IMR-90 (cell line): ENCODE measurements at regions not wholly inside any gene's neighbourhood (a gene's known extent, or its start where the extent isn't known, plus 50 kb on each side); places are given as distances from the start of the nearest gene placed in this dataset.
"Not testable (repeated sequence)": the region's sequence is repeated elsewhere in the genome, so short reads cannot be mapped to it uniquely, and the experiment has no call there.

Source experiments
- ATAC-seq: fragments of 200-7000 bp; cut with Tn5 transposase; 2 replicates; pipeline ENCODE4 v1.9.1; 2020; ENCODE audit warnings: low read depth, mild to moderate bottlenecking, moderate library complexity
- BruUV-seq: library from RNA; stranded (reverse); fragments of 400-500 nt; replicated peaks from 2 replicates; lab custom pipeline; 2021; lab: Mats Ljungman, UMichigan
- CTCF ChIA-PET: fragments of 300-600 bp; formaldehyde crosslinking; extraction: SDS; loops from one replicate; lab custom pipeline; 2021; ENCODE audit warnings: antibody characterized with exemption; lab: Yijun Ruan, JAX
- POLR2A ChIA-PET: fragments of 300-600 bp; sonication (Branson Sonifier 250); formaldehyde crosslinking; loops from one replicate; lab custom pipeline; 2022; ENCODE audit warnings: antibody characterized with exemption; ENCODE audit not compliant: unreplicated experiment; lab: Charles Lee
- DNase-seq: peaks from one replicate; pipeline ENCODE4 v3.0.0; 2013
- H2AFZ ChIP-seq: replicated peaks from 2 replicates; pipeline ENCODE3; 2013; ENCODE audit warnings: low read length, mild to moderate bottlenecking; ENCODE audit not compliant: poor library complexity
- H2AK5ac ChIP-seq: 2 replicates; pipeline ENCODE4 v1.6.1; 2013; ENCODE audit warnings: low read depth, low read length, inconsistent platforms
- H2AK9ac ChIP-seq: replicated peaks from 2 replicates; pipeline ENCODE3; 2013; ENCODE audit warnings: mild to moderate bottlenecking, low read depth, low read length, moderate library complexity; ENCODE audit not compliant: poor library complexity
- H2BK120ac ChIP-seq: 2 replicates; pipeline ENCODE4 v1.6.1; 2013; ENCODE audit warnings: low read depth, low read length, inconsistent platforms
- H2BK15ac ChIP-seq: 3 replicates; pipeline ENCODE4 v1.6.1; 2013; ENCODE audit warnings: low read depth, low read length, inconsistent platforms
- H2BK20ac ChIP-seq: 2 replicates; pipeline ENCODE4 v1.6.1; 2013; ENCODE audit warnings: low read depth, mild to moderate bottlenecking, inconsistent platforms, low read length, moderate library complexity
- H2BK5ac ChIP-seq: 2 replicates; pipeline ENCODE4 v1.6.1; 2013; ENCODE audit warnings: mild to moderate bottlenecking, low read depth, low read length, inconsistent platforms; ENCODE audit not compliant: poor library complexity, severe bottlenecking
- H3K14ac ChIP-seq: replicated peaks from 2 replicates; pipeline ENCODE4 v1.6.1; 2013; ENCODE audit warnings: low read depth, low read length, inconsistent platforms
- H3K18ac ChIP-seq: 2 replicates; pipeline ENCODE4 v1.6.1; 2013; ENCODE audit warnings: low read depth, low read length, control low read depth
- H3K23ac ChIP-seq: 2 replicates; pipeline ENCODE4 v1.6.1; 2013; ENCODE audit warnings: low read depth, low read length, inconsistent platforms
- H3K27ac ChIP-seq: 2 replicates; pipeline ENCODE4 v1.5.1; 2013; ENCODE audit warnings: mild to moderate bottlenecking, control low read depth, low read length; ENCODE audit not compliant: insufficient read depth
- H3K27me3 ChIP-seq: 2 replicates; pipeline ENCODE4 v1.6.1; 2013; ENCODE audit warnings: low read length; ENCODE audit not compliant: control insufficient read depth, insufficient read depth
- H3K36me3 ChIP-seq: 2 replicates; pipeline ENCODE4 v1.6.1; 2013; ENCODE audit warnings: low read length, mixed read lengths; ENCODE audit not compliant: control insufficient read depth, insufficient read depth
- H3K4ac ChIP-seq: 2 replicates; pipeline ENCODE4 v1.6.1; 2013; ENCODE audit warnings: low read depth, low read length, inconsistent platforms
- H3K4me1 ChIP-seq: 2 replicates; pipeline ENCODE4 v1.6.1; 2013; ENCODE audit warnings: low read length, mixed read lengths; ENCODE audit not compliant: control insufficient read depth, insufficient read depth
- H3K4me2 ChIP-seq: 2 replicates; pipeline ENCODE4 v1.6.1; 2013; ENCODE audit warnings: low read depth, mild to moderate bottlenecking, control low read depth, low read length, moderate library complexity
- H3K4me3 ChIP-seq: 2 replicates; pipeline ENCODE4 v1.5.1; 2013; ENCODE audit warnings: low read depth, mild to moderate bottlenecking, control low read depth, low read length, moderate library complexity; ENCODE audit not compliant: insufficient read depth
- H3K56ac ChIP-seq: 2 replicates; pipeline ENCODE4 v1.6.1; 2013; ENCODE audit warnings: low read length, inconsistent platforms; ENCODE audit not compliant: insufficient read depth; ENCODE audit errors: extremely low read depth
- H3K79me1 ChIP-seq, 2 experiments: 2 replicates each; pipeline ENCODE4 v1.6.1; 2013; ENCODE audit warnings: low read length in 2 of 2, inconsistent platforms in 1 of 2, low read depth in 1 of 2
- H3K9ac ChIP-seq: 2 replicates; pipeline ENCODE4 v1.6.1; 2013; ENCODE audit warnings: low read depth, low read length, control low read depth
- H3K9me1 ChIP-seq: 2 replicates; pipeline ENCODE4 v1.6.1; 2013; ENCODE audit warnings: low read length, inconsistent platforms; ENCODE audit not compliant: insufficient read depth
- H3K9me3 ChIP-seq: 2 replicates; pipeline ENCODE4 v1.6.1; 2013; ENCODE audit warnings: low read length; ENCODE audit not compliant: control insufficient read depth, insufficient read depth
- H4K20me1 ChIP-seq: 2 replicates; pipeline ENCODE4 v1.6.1; 2013; ENCODE audit warnings: low read length, inconsistent platforms; ENCODE audit not compliant: insufficient read depth
- H4K5ac ChIP-seq: 2 replicates; pipeline ENCODE4 v1.6.1; 2013; ENCODE audit warnings: mild to moderate bottlenecking, low read depth, low read length, control low read depth
- H4K8ac ChIP-seq, 2 experiments: 2 replicates each; pipeline ENCODE4 v1.6.1; 2013; ENCODE audit warnings: low read depth in 2 of 2, low read length in 2 of 2, control low read depth in 1 of 2, inconsistent platforms in 1 of 2
- H4K91ac ChIP-seq: 2 replicates; pipeline ENCODE4 v1.6.1; 2013; ENCODE audit warnings: low read depth, low read length, inconsistent platforms; ENCODE audit not compliant: insufficient read depth
- WGBS, 2 experiments: methylation state at CpG; one replicate each; pipeline versions ENCODE4 v1.1.5 to v1.1.7; 2013; ENCODE audit warnings: missing lambda C conversion rate in 2 of 2; ENCODE audit not compliant: insufficient read length in 1 of 2; ENCODE audit errors: extremely low coverage in 2 of 2; 5-methylcytosine and 5-hydroxymethylcytosine counted together
- dilution Hi-C: fragments of 300-500 bp; cut with HindIII; formaldehyde crosslinking; loops from one replicate; pipeline ENCODE4 v1.14.3; 2018; ENCODE audit warnings: low sequenced_read_pairs; ENCODE audit not compliant: unreplicated experiment
- in situ Hi-C: fragments of 300-500 bp; cut with MboI; formaldehyde crosslinking; loops from 3 replicates; pipeline ENCODE4 v1.14.3; 2019; ENCODE audit warnings: low sequenced_read_pairs, inconsistent platforms, mixed read lengths
- intact Hi-C: fragments of 100-400 bp; cut with micrococcal nuclease; formaldehyde crosslinking; loops from 2 replicates; pipeline ENCODE4 v1.10.0; 2022

GRCh38 chr14:19216480-19216879 lies 217.7 kb downstream of the POTEG start:
- H4K91ac ChIP-seq, H3K4ac ChIP-seq, dilution Hi-C loops, H2AK5ac ChIP-seq, H4K5ac ChIP-seq, H3K27ac ChIP-seq, H2BK20ac ChIP-seq, H3K4me1 ChIP-seq, H2BK5ac ChIP-seq, H2AFZ ChIP-seq, H3K4me3 ChIP-seq, H3K9me1 ChIP-seq, in situ Hi-C loops, H3K56ac ChIP-seq, POLR2A ChIA-PET, DNase-seq, BruUV-seq, ATAC-seq, CTCF ChIA-PET, H2BK15ac ChIP-seq, intact Hi-C loops, H3K36me3 ChIP-seq, H3K18ac ChIP-seq, H3K9ac ChIP-seq, H3K23ac ChIP-seq, H3K4me2 ChIP-seq, H3K9me3 ChIP-seq, H4K20me1 ChIP-seq, H4K8ac ChIP-seq, H3K14ac ChIP-seq, H2AK9ac ChIP-seq, H3K79me1 ChIP-seq, H2BK120ac ChIP-seq, H3K27me3 ChIP-seq: not testable (repeated sequence)
- WGBS, 2 experiments: no CpG with 5 or more reads among the region's 9 CpGs

- H3K27me3 ChIP-seq, H2BK5ac ChIP-seq, ATAC-seq, H3K56ac ChIP-seq, in situ Hi-C loops, H2BK20ac ChIP-seq, dilution Hi-C loops, H4K20me1 ChIP-seq, H4K91ac ChIP-seq, intact Hi-C loops, H2AK9ac ChIP-seq, H3K4ac ChIP-seq, H3K9me3 ChIP-seq, H3K79me1 ChIP-seq, POLR2A ChIA-PET, H3K9ac ChIP-seq, H2AK5ac ChIP-seq, H3K4me2 ChIP-seq, H2BK120ac ChIP-seq, H3K4me3 ChIP-seq, H3K14ac ChIP-seq, H4K5ac ChIP-seq, H3K18ac ChIP-seq, H3K23ac ChIP-seq, BruUV-seq, H3K36me3 ChIP-seq, DNase-seq, H3K4me1 ChIP-seq, H3K27ac ChIP-seq, H3K9me1 ChIP-seq, H4K8ac ChIP-seq, CTCF ChIA-PET, H2AFZ ChIP-seq, H2BK15ac ChIP-seq: not testable (repeated sequence)
- WGBS, 2 experiments: no CpG with 5 or more reads among the region's 3 CpGs
Observed at GRCh38 chr14:19219423-19219822, 214.7 kb downstream of the POTEG start.
